Islet precursor cell (in vitro differentiated cells): ENCODE measurements at regions not wholly inside any gene's neighbourhood (a gene's known extent, or its start where the extent isn't known, plus 50 kb on each side); places are given as distances from the start of the nearest gene placed in this dataset.
"Not testable (repeated sequence)": the region's sequence is repeated elsewhere in the genome, so short reads cannot be mapped to it uniquely, and the experiment has no call there.

Experiments
- DNase-seq: peaks from one replicate; pipeline ENCODE4 v3.0.0-alpha.2; 2018

DNA sequence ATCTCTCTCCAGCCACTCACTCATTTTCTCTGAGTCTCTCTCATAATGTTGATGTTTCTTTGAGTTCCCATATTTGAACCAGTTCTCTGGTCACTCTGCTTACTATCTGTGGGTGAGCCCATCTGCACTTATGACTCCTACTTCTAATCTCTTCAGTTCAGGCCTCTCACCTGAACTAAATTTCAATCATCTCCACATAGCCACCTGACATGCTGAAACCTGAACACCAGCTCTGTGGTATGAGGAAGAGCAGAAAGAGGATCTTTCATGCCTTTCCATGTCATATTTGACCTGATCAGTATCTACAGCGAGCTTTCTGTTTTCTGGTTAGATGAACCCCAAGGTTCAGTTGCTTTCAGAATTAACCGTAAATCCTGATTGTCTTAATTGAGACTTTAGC lies 122.2 kb upstream of the ESX1 start:
- no peak for DNase-seq

- no peak for DNase-seq
These were observed 117.8 kb upstream of the ESX1 start for GRCh38 chrX:104372547-104372946.

DNA sequence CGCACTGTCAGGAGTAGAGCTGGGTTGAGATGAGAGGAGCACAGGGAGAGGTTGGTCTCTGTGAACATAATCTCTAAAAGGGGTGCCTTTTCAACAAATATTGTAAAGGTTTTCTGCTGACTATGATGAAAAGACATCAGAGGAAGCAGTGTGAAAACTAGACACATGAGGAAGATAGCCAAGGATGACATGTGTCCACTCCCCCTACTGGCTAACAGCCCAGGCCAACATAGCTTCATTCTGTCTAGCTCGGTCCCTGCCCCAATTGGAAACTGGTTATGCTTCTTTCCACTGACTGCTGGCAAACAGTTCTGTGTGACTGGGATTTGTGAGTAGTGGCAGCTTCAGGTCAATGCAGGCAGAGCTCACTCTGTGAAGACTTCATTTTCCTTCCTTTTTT lies 115.4 kb upstream of the ESX1 start:
- peak; percentile 81 for DNase-seq

DNA sequence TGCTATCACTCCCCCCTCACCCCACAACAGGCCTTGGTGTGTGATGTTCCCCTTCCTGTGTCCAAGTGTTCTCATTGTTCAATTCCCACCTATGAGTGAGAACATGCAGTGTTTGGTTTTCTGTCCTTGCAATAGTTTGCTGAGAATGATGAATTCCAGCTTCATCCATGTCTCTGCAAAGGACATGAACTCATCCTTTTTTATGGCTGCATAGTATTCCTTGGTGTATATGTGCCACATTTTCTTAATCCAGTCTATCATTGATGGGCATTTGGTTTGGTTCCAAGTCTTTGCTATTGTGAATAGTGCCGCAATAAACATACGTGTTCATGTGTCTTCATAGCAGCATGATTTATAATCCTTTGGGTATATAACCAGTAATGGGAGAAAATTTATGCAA lies 106.0 kb upstream of the ESX1 start:
- DNase-seq: not testable (repeated sequence)

GRCh38 chrX:104359124-104359523 lies 104.4 kb upstream of the ESX1 start:
- no peak for DNase-seq

DNA sequence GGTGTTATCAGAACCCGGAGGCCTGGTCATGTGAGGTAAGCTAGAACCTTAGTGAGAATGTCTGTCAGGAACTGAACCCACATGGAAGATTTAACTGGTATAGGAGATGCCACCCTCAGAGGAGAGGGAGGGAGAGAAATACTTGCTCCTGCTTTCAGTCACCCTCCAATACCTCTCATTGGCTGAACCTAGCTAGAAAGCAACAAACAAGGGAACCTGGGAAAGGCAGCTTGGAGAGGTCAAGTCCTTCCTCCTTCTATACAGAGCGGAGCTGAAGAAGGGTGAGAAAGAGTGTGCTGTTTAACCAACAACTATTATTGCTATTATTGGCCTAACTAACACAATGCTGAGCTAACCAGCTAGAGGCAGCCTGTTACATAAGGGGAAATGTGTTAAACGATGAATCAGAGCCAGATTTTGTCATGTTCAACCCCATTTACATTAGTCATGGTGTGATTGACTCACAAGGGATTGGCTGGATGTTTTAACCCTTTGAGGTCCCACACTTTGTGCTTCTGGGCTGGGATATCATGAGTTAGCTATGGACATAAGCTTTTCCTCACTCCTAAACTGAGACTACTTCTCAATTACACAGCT lies 96.5 kb upstream of the ESX1 start:
- no peak for DNase-seq

GRCh38 chrX:104347860-104348259 lies 93.1 kb upstream of the ESX1 start:
- DNase-seq: no peak

DNA sequence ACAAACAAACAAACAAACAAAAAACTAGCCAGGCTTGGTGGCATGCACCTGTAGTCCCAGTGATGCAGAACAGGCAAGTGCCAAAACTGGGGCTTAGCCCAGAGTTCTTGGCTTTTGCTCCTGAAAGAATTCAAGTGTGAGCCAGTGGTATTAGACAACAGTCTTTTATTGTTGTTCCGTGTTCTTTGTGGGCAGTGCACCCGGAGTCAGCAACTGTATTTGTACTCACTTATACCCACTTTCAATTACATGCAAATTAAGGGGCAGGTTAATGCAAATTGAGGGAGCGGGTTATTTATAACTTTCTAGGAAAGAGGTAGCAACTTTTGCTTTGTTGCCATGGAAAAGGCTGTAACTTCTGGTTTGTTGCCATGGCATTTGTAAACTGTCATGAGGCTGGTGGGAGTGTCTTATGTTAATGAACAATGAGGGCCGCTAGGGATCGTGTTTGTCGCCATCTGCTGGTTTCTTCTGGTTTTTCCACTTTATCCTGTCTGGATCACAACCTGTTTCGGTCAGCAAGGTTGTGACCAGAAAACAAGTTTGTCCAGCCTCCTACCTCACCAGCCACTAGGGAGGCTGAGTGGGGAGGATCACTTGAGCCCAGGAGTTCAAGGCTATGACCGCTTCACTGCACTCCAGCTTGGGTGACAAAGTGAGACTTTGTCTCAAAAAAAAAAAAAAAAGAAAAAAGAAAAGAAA lies 88.8 kb upstream of the ESX1 start:
- DNase-seq: peak; percentile 67

DNA sequence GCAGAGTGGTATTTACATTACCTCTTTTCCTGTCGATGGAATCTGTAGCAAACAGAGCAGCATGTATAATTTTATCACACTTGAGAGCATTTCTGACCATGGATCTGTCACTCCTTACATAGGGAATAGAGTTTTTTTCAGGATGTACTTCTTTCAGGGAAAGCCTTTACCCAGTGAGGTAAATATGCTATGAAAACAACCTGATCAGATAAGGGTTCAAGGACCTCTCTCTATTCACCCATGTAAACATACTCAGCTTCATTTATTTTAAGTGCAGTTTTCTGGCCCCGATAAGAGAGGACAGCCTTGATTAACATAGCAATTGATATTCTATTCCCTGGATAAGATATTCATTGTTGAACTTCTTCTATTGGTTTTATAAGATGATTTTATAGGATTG lies 87.3 kb upstream of the ESX1 start:
- DNase-seq: no peak

- no peak for DNase-seq
These were observed 81.0 kb upstream of the ESX1 start for GRCh38 chrX:104335756-104336155.

DNA sequence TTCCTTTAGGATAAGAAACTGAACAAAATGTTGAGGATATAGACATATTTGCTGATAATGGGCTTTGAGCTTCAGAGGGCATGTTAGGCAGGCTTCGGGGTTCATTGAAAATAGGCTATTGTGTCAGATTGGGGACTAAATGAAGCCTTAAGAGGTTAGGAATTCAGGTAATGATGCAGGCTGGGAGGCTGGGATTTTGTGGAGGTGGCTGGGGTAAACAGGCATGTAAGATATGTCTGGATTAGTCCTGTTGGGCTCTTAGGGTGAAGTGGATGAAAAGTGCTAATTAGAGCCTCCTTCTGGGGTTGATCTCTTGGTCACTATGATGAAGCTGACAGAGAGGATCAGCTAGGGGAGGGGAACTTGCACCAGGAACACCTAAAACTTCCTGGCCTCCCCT lies 80.2 kb upstream of the ESX1 start:
- no peak for DNase-seq

GRCh38 chrX:104330966-104331365 lies 76.2 kb upstream of the ESX1 start:
- no peak for DNase-seq

DNA sequence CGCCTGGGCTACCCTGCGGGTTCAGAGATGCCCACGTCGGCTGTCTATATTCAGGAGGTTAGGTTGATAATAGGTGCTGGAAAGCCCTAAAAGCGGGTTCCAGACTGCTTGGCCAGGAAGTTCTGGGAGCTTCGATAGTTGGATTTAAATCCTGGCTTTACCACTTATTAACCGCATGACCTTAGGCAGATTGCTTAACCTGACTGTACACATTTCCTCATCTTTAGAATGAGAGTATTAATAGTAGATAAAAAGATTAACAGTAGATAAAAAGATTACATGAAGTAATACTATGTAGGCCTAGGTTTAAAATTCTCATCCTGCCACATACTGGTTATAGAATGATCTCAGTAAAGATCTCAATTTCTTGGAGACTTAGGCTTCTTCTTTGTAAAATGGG lies 75.0 kb upstream of the ESX1 start:
- DNase-seq: no peak

- no peak for DNase-seq
These were observed 70.5 kb upstream of the ESX1 start for GRCh38 chrX:104325213-104325585.

DNA sequence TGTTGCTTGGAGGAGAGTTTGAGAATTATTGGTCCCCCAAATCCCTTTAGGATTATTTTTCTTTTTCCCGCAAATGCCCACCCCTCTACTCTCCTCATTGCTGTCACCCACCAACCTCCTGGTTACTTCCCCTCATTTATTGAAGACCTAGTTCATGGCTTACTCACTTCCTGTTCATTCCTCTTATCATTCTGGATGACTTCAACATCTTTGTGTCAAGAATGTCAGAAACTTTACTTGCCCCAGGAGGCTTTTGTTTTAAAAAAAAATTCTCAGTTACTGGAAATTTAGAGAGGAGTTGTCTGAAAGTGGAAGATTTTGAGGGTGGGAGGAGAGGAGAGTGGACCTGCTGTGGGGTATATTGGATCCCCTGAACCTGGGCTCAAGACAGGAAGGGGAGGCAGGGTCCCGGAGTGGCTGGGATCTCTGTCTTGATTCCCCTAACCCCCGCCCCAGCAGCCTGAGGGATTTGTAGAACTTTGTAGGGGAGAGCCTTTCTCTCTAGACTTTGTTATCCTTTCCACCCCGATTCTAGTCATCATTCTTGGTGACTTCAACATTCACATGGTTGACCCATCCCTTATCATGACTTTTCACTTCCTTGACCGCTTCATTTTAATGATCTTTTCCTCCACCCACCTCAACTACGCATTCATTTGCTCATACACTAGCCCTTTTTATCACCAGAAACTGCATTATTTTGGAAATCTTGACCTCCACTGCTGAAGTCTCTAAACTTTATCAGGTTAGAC lies 69.9 kb upstream of the ESX1 start:
- no peak for DNase-seq

- no peak for DNase-seq
These were observed 64.6 kb upstream of the ESX1 start for GRCh38 chrX:104319346-104319745.

- peak; percentile 67 for DNase-seq
These were observed 63.7 kb upstream of the ESX1 start for GRCh38 chrX:104318330-104319009.

- DNase-seq: no peak
These were observed 62.0 kb upstream of the ESX1 start for GRCh38 chrX:104316739-104317138.

DNA sequence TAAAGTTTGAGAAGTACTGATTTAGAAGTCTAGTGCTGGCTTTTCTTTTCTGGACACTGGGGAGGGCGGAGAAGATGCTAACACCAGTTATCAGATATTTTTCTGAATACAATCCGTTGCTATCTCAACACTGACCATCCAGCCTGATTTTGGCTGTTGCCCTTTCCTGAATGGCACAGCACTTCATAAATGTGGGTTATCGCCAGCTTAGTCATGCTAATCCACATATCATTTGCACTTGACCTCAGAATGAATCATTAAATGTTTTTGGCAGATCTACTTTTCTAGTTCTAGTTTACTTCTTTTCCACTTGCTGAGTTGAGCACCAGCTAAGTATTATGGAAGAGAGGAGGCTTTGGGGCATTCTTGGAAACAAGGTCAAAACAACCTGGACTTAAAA lies 60.8 kb upstream of the ESX1 start:
- no peak for DNase-seq

GRCh38 chrX:104310657-104311254 lies 56.0 kb upstream of the ESX1 start:
- DNase-seq: no peak

DNA sequence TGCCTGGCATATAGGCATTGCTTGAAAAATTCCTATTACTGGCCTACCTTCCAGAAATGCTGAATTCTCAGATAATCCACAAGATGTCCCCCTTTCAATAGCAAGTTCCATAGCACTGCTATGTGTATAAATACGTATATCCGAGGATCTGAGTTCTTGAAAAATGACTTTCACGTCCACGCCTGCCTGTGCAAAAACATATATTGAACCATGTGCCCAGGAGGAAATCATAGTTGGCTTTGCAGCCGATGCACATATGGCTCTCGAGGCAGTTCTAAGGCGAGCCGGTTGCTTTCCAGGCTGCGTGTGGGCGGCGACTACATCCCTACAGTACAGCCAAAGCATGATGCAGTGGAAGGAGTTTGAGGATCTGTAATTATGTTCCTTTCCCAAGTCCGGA lies 55.4 kb upstream of the ESX1 start:
- no peak for DNase-seq

DNA sequence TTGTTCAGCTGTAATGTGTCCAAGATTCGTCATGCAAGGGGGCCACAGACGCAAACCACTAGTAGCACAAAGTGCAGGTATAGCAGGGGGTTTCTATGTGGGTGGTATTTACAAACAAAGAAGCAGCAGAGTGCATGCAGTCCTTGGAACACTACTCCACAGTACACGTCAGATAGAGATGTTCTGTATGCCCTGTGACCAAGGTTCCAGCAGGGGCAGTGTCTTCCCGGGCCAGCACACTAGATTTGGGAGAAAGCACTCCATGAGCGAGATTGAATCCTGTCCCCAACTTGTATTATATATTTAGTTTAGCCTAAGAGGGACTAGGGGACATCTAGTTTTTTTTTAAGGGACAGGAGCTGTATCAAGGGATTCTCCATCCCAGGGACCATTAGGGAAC lies 54.4 kb upstream of the ESX1 start:
- no peak for DNase-seq

DNA sequence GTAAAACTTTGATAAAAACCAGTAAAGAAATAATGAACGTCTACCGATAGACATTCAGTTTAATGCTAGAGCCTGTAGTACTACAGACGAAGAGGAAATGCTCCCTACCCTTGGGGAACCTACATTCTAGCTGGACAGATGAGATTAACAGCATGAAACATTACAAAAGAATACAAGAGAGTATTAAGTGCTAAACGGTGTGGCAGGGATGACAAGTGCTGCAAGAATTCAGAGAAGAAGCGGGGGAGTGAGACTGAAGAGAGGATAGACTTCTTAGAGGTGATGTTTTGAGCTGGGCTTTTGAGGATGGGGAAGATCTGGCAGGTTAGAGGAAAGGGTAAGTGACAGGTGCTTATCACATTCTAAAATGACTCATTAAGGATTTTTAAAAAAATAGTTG lies 52.6 kb upstream of the ESX1 start:
- DNase-seq: no peak
